ENCODE measurements at regions not wholly inside any gene's neighbourhood (a gene's known extent, or its start where the extent isn't known, plus 50 kb on each side); places are given as distances from the start of the nearest gene placed in this dataset.

- TF ChIP-seq, protein P1, sequence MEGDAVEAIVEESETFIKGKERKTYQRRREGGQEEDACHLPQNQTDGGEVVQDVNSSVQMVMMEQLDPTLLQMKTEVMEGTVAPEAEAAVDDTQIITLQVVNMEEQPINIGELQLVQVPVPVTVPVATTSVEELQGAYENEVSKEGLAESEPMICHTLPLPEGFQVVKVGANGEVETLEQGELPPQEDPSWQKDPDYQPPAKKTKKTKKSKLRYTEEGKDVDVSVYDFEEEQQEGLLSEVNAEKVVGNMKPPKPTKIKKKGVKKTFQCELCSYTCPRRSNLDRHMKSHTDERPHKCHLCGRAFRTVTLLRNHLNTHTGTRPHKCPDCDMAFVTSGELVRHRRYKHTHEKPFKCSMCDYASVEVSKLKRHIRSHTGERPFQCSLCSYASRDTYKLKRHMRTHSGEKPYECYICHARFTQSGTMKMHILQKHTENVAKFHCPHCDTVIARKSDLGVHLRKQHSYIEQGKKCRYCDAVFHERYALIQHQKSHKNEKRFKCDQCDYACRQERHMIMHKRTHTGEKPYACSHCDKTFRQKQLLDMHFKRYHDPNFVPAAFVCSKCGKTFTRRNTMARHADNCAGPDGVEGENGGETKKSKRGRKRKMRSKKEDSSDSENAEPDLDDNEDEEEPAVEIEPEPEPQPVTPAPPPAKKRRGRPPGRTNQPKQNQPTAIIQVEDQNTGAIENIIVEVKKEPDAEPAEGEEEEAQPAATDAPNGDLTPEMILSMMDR (IDR thresholded peaks at IDR 0.05) = no peak
Observed at GRCh38 chr1:58397187-58397820, 149.2 kb downstream of the OMA1 start.

GRCh38 chr1:58396150-58396549, 150.4 kb downstream of the OMA1 start:
- TF ChIP-seq, protein P1 (IDR thresholded peaks at IDR 0.05) = no peak

- TF ChIP-seq, protein P1 (IDR thresholded peaks at IDR 0.05) = no peak
Observed at GRCh38 chr1:58395355-58395754, 151.2 kb downstream of the OMA1 start.

DNA sequence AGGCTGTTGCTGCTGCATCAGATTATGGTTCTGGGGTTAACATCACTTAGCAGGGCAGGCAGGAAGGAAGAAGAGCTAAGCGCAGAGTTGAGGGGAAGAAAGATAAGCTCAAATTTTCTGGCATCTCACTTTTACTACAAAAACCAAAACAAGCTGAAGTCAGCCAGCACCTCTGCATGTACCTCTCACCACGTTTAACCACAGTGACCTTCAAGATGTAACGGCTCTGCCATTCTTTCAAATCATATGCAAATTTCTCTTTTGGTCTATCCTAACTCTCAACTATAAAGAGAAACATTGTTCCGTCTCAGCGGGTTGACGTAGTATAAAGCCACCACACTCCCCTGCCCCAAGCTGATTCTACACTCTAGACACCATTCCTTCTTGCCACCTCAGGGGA, 154.4 kb downstream of the OMA1 start:
- TF ChIP-seq, protein P1 (IDR thresholded peaks at IDR 0.05) = no peak

GRCh38 chr1:58391514-58391913, 155.0 kb downstream of the OMA1 start:
- TF ChIP-seq, protein P1 (IDR thresholded peaks at IDR 0.05) = no peak

GRCh38 chr1:58391056-58391455, 155.5 kb downstream of the OMA1 start:
- TF ChIP-seq, protein P1 (IDR thresholded peaks at IDR 0.05) = no peak

DNA sequence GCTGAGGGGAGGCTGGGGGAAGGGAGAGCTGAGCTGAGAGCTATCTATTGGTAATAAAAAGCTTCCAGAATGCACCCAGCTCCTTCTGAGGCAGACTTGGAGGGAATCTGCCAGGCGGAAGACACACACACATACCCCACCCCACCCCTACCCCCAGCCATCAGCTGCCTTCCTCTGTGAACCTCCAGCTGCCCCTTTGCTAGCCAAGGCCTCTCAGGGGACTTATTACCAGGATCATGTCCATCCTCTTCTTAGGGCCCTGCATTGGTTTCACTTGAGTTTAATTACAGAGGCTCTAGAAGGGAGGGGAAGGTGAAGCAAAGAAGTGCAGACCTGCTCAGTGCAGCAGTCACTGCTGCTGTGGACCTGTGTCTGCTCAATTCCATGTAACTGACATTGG, 156.4 kb downstream of the OMA1 start:
- TF ChIP-seq, protein P1 (IDR thresholded peaks at IDR 0.05) = no peak

GRCh38 chr1:58380345-58380744, 166.2 kb downstream of the OMA1 start:
- TF ChIP-seq, protein P1 (IDR thresholded peaks at IDR 0.05) = no peak
